Activated T-cell treated with anti-CD3 and anti-CD28 coated beads, Interleukin-2, amount 50 U/mL, for 48 hours (primary cell): ENCODE measurements at regions not wholly inside any gene's neighbourhood (a gene's known extent, or its start where the extent isn't known, plus 50 kb on each side); places are given as distances from the start of the nearest gene placed in this dataset.

Source experiments
- DNase-seq, 2 experiments: peaks; one replicate each; pipeline ENCODE4 v3.0.0-alpha.2; 2020

- DNase-seq: no peak
Measured at GRCh38 chr10:130575756-130576285, 439.6 kb downstream of the GLRX3 start.

DNA sequence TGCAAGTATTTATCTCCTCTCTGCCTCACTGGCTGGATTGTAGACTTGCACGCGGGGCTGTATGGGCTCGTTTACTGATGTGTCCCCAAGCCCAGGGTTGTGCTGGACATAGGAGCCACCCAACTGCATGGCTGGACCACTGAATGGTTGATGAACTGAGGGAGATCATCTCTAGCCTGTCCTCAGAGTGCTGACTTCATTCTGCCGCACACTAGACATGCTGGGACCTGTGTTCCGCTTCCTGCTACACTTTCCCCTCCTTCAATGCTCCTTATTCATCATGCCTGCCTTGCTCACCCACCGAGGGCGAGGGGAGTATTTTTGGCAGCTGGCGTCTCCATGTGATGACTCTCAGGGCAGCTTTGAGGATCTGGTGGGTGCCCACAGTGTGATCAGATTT lies 440.2 kb downstream of the GLRX3 start:
- DNase-seq: no peak

DNA sequence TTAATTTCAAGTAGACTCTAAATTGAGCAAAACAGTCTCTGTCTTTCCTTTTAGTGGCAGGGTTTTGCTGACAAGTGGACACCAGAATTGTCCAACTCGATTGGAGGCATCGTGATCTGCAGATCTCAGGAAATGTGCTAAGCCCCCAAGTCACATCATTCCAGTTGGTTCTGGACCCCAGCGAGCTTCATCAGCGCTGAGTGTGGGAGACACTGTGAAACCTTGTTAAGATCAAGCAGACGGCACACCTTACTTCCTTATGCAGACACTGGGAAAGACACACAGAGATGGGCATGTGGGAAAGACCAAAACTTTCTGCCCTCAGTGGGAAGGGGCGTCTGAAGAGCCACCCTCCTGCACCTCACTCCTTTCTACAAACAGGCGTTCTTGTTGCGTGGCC lies 440.8 kb downstream of the GLRX3 start:
- no peak for DNase-seq

DNA sequence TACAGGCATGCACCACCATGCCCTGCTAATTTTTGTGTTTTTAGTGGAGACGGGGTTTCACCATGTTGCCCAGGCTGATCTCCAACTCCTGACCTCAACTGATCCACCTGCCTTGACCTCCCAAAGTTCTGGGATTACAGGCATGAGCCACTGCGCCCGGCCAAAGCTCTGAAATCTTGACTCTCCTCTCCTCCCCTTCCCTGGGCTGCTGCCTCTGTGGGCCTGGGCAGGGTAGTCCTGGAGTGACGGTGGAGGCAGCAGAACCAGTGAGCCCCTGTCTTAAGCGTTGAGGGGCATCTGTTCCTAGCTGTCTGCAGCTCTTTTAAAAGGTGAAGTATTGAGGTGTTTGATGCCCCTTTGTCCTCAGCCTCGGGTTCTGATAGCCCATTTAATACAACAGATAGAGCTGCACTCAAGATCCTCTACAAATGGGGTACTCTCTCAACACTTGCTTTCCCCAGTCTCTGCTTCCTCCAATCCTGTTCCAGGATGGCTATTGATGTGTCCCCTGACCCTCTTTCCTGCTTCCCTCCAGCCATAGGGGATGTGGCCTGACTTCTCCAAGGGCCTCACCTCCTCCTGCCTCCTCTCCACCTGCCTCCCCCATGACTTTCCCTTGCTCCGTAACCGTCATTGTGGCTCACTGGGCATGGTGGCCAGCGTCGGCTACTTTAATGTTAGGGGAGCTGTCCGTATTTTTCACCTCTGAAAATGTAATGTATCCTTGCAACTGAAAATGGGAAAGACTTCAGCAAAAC lies 442.5 kb downstream of the GLRX3 start:
- no peak for DNase-seq

DNA sequence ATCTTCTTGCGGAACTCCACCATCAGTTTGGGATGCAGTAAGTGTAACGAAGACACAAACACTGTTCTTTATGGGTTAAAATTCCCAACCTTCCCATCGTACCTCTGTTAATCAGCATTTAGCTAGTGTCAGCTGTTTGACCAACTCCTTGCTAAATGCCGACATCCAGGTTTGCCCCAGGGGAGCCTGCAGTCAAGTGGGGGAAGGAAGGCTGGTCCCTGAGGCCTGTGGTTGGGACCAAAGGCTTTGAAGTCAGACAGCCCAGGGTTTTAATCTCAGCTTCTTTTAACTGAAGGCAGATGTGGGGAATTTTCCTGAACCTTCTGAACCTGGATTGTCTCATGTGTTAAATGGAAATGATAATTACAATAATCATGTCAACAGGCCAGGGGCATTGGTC lies 443.7 kb downstream of the GLRX3 start:
- DNase-seq: no peak

- DNase-seq: no peak
Measured at GRCh38 chr10:130580975-130581374, 444.8 kb downstream of the GLRX3 start.

DNA sequence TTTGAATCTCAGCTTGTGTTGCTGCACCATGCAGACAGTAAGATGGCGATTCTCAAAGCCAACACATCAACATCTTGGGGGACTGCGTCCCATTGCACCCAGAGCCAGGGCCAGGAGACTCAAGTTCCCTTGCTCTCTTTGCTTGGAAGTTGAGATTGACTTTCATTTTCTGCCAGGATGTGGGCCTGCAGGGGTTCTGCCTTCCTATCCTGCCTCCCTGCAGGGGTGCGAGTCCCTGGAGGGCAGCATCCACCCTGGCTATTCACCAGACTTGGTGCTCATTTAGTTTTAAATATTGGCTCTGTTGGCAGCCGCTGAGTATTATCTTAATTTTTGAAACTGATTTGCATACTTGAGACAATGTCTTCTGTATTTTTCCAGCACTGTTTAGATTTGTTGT lies 451.5 kb downstream of the GLRX3 start:
- DNase-seq: no peak

DNA sequence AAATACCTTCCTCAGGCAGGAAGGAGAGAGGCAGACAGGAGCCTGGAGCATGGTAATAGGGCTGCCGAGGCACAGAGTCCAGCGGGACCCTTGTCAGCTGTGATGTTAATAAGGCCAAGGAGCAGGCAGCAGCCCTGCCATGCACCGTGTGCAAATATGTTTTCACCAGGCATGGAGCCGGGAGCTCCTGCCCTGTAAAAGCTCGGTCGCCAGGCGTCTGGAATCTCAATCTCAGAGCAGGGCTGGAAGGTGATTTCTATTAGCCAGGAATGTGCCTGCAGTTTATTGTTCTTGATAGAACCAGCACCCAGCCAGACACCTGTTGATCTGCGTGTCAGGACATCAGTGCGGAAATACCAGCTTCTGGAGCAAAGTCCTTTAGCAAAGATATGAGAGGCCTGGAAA lies 469.8 kb downstream of the GLRX3 start:
- DNase-seq: no peak

- DNase-seq: no peak
Measured at GRCh38 chr10:130607366-130607765, 471.2 kb downstream of the GLRX3 start.

GRCh38 chr10:130611239-130611638 lies 475.0 kb downstream of the GLRX3 start:
- no peak for DNase-seq

DNA sequence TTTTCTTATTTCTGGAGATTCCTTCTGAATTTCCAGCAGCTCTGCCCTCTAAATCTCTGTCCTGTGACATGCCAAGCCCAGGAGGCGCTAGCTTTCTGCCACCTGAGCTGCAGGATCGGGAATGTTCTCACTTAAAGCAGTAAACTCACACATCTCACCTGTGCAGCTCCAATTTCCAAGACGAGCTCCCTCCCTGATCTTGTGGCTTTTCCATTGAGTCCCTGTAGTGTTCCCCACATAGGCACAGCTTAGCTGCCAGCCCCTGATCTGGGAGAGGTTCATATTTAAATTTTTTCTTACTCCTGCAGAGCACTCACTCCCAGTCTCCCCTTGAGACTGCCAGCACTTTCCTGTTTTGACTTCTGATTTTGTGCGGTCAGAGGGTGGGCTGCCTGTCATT lies 479.3 kb downstream of the GLRX3 start:
- no peak for DNase-seq

- DNase-seq: no peak
Measured at GRCh38 chr10:130617985-130618384, 481.8 kb downstream of the GLRX3 start.

GRCh38 chr10:130618647-130619046 lies 482.5 kb downstream of the GLRX3 start:
- DNase-seq: no peak

- DNase-seq: no peak
Measured at GRCh38 chr10:130621231-130621775, 485.1 kb downstream of the GLRX3 start.

DNA sequence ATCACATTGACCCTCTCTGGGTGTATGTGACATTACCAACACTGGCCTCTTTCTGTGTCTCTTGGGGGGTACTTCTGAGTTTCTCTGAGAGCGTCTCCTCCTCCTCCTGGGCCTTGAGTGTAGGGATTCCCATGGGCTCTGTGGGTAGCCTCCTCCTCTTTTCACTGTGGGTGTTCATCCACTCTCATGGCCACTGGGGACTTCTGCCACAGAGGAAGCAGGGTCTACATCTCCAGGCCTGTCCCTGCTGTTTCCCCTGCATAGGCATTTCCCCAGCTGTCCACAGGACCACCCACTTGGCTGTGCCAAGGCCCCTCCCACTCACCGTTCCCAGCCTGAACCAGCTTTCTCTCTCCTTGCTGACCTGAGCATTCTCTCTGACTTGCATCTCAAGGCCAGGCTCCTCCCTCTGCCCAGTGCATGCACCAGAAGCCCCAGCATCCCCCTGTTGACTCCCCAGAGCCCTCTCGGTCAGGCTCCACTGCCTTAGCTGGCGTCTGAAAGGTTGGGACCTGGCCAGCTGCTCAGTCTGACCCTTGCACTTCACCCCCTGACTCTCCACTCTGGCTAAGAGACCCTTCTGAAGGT lies 487.6 kb downstream of the GLRX3 start:
- no peak for DNase-seq

DNA sequence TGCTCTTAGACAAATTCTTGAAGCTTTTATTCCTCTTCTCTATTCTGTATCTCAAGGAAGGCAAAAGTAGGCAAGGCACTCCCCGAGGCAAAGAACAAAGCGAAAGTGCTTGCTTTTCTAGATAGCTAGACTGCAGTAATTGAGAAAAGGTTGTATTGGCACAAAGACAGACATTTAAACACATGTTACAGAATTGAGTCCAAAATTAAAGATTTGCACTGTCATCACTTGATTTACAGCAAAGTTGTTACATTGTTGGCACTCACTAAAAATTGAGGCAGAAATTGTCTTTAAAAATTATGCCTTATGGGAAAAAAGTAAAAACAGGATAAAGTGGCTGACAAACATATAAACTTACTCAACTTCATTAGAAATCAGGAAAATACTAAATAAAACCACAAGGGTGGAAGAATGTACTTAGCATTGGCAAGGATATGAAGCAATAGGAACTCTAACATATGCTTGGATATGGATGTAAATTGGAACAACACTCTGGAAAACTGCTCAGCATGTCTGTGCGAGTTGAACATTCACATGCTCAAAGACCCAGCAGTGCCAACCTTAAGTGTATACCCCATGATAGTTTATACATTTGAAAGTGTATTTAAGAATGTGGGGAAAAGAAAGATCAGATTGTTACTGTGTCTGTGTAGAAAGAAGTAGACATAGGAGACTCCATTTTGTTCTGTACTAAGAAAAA lies 491.3 kb downstream of the GLRX3 start:
- no peak for DNase-seq

GRCh38 chr10:130630135-130630534 lies 493.9 kb downstream of the GLRX3 start:
- DNase-seq: no peak

GRCh38 chr10:130631142-130632096 lies 495.2 kb downstream of the GLRX3 start:
- DNase-seq: no peak

GRCh38 chr10:130634816-130635215 lies 498.6 kb downstream of the GLRX3 start:
- no peak for DNase-seq

DNA sequence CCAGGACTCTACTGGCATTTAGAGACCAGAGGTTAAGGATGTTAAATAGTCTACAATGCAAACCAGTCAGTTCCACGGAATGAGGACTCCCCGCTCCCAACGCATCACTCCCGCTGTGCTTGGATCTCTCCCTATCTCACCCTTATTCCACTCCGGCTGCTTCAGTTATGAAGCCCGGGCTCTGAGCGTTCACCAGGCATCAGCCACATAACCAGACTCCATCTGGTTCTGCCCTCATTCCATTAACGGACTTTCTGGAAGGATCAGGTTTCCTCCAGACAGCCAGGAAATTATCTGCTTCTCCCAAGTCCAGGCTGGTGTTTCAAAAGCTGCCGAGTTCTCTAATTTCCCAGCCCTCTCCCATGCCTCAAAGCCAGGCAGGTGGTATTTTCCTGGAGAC lies 499.3 kb downstream of the GLRX3 start:
- DNase-seq: no peak

DNA sequence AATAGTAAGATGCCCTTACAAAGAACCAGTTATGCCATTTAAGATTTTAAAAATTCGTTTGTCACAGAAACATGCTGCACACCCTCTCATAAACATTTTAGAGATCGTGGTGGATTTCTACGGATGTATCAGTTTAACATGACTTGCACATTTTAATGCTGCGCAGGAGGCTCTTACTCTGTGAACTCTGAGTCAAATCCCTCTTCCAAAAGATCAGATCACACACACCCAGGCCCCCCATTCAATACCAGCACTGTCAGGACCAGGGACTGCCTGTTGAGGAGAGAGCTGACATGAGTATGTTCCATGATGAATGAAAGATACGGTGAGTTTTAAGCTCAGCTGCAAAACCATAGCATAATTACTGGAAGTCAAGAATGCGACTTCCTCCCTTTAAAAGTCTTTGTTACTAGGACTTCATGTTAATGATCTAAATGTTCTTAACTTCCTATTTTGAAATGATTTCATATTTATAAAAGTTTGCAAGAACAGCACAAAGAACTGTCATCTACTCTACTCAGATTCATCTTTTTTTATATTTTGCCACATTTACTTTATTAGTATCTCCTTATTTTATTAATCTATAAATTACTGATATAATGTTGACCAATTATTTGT lies 500.2 kb downstream of the GLRX3 start:
- no peak for DNase-seq

GRCh38 chr10:130637089-130637676 lies 501.0 kb downstream of the GLRX3 start:
- DNase-seq: no peak
